GM13977 (cell line): ENCODE measurements at regions not wholly inside any gene's neighbourhood (a gene's known extent, or its start where the extent isn't known, plus 50 kb on each side); places are given as distances from the start of the nearest gene placed in this dataset.

ENCODE experiments used
- DNase-seq: peaks from one replicate; pipeline ENCODE4 v3.0.0; 2012; ENCODE audit warnings: low spot score
- in situ Hi-C: fragments of 300-500 bp; cut with MboI; formaldehyde crosslinking; loops from one replicate; pipeline ENCODE4 v1.12.0; 2022; ENCODE audit warnings: low sequenced_read_pairs, low pct_unique_long_range_greater_than_20kb, mixed read lengths, inconsistent platforms; ENCODE audit not compliant: unreplicated experiment
- TF ChIP-seq, protein P1 (sequence below): IDR thresholded peaks from 2 replicates; pipeline ENCODE4 v1.5.1; 2012; ENCODE audit warnings: mild to moderate bottlenecking, control low read depth; ENCODE audit not compliant: insufficient read depth; ENCODE audit errors: extremely low read depth, missing control alignments

DNA sequence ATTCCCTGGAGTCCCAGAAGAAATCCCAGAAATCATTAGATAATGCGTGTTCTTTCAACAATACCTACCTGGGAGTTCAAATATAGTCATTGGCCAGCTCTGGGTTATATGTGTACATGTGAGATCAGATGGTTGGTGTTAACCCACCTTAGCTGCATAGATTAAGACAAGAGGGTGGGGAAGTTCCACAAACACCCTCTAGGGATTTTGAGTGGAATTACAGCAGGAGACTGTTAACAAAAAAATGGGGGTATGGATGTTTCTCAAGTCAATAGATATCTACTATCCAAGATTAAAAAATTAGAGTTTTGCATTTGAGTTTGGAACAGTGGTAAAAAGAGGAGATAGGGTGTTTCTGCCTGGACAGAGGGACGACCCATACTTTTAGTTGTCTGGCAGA lies 282.5 kb upstream of the CNTN3 start:
- TF ChIP-seq, protein P1, sequence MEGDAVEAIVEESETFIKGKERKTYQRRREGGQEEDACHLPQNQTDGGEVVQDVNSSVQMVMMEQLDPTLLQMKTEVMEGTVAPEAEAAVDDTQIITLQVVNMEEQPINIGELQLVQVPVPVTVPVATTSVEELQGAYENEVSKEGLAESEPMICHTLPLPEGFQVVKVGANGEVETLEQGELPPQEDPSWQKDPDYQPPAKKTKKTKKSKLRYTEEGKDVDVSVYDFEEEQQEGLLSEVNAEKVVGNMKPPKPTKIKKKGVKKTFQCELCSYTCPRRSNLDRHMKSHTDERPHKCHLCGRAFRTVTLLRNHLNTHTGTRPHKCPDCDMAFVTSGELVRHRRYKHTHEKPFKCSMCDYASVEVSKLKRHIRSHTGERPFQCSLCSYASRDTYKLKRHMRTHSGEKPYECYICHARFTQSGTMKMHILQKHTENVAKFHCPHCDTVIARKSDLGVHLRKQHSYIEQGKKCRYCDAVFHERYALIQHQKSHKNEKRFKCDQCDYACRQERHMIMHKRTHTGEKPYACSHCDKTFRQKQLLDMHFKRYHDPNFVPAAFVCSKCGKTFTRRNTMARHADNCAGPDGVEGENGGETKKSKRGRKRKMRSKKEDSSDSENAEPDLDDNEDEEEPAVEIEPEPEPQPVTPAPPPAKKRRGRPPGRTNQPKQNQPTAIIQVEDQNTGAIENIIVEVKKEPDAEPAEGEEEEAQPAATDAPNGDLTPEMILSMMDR, result no peak
- DNase-seq, result no peak
- in situ Hi-C loops, result no loop called here

DNA sequence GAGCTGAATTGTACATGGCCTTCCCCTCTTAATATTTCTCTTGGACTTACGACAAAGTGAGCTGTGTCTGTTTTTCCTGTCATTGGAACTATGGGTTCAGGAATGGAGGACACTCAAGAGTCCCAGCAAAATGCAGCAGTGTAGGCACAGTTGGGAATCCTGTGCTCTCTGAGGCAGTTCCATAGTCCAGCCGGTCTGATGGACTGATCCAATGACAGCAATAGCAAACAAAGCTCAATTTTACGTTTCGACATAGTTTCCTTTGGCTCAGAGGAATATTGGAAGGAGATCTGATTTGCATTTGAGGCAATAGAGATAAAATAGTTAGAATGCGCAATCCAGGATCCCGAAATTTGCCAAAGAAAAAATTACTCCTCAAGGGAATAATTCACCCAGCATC lies 276.9 kb upstream of the CNTN3 start:
- no peak for DNase-seq
- TF ChIP-seq, protein P1, result no peak
- in situ Hi-C loops, result no loop called here

DNA sequence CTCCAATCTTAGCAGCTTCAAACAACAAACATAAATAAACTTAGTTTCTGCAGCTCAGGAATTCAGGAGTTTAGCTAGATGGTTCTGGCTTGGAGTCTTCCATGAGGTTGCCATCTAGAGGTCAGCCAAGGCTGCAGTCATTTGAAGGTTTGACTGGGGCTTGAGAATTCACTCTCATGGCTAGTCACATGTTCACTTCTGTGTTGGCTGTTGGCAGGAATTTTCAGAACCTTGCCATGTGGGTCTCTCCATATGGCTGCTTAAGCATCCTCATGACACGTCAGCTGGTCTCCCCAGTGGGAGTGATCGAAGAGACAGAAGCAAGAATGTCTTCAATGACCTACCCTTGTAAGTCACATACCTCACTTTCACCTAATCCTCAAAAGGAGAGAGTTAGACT lies 269.2 kb upstream of the CNTN3 start:
- in situ Hi-C loops, result no loop called here
- DNase-seq, result no peak
- TF ChIP-seq, protein P1, result peak; percentile 32

DNA sequence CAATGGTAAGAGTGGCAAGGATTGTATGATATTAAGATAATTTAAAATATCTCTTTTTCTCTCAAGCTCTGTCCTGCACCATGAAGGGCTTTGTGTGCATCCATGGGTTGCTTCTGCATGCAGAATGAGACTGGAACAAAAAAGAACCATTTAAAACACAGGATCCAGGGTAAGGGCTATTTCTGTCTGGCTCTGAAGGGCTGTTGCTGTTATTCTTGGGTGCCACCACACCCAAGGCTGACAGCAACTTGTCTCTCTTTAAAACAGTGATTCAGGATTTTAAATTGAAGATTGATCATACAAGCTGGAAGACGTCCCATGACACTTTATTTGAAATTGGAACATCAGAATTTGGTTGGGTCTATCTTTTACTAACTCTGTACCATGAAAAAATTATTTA lies 268.8 kb upstream of the CNTN3 start:
- TF ChIP-seq, protein P1, result no peak
- in situ Hi-C loops, result no loop called here
- DNase-seq, result no peak

DNA sequence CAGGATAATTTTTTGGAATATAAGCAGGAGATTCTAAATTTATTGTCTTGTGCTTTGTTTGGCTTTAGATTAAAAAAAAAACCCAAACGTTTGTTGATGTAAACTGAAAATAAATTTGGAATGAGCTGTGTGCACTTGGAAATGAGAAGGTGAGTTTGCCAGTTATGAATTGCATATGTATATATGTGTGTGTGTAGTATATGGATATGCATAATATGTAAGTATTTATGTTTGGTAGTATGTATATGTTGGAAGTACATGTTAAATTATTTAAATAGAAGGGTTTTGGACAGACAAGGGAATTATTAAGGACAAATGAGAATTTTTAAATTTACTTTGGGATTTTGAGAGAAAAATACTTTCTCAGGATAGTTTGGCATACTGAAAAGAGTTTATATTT lies 265.8 kb upstream of the CNTN3 start:
- in situ Hi-C loops, result no loop called here
- TF ChIP-seq, protein P1, result no peak
- no peak for DNase-seq

DNA sequence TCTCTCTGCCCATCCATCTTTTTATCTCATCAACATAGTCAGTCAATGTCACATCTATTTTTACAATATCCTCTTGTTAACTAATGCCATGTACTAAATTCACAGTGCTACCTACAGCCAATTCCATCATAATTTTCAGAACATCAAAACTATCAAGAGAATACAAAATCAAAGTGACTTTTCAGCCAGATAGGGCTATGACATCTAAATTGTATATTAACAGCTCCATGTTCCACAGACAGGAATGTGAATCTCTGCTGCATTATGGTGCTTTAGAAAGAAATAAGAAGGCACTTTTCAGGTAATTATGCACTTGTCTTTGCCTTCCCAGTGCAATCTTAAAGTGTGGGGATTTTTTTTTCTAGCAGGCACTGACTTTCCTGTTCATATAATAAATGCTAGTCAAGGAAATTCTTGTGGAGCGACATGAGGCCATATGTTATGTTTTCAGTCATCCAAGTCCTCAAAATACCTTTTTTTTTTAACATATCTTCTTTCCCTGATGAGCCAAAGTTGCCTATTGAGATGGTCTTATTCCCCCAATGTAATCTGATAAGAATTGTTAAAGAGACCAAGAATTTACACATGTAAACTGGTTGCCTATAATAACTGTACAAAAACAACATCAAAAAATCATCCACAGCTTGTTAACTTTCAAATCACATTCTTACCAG lies 252.0 kb upstream of the CNTN3 start:
- DNase-seq, result no peak
- TF ChIP-seq, protein P1, result no peak
- in situ Hi-C loops, result no loop called here
